GM12891 (cell line): ENCODE measurements at regions not wholly inside any gene's neighbourhood (a gene's known extent, or its start where the extent isn't known, plus 50 kb on each side); places are given as distances from the start of the nearest gene placed in this dataset.

Source experiments
- DNase-seq: peaks from one replicate; pipeline ENCODE4 v3.0.0; 2011; ENCODE audit warnings: low spot score; ENCODE audit not compliant: insufficient read length
- FAIRE-seq: peaks from 2 replicates; lab custom pipeline; 2011; peaks lifted over from hg19 to GRCh38; lab: Jason Lieb, UNC
- PAX5 ChIP-seq: IDR thresholded peaks from 2 replicates; pipeline ENCODE4 v1.6.1; 2011; ENCODE audit warnings: low read length, moderate library complexity, mild to moderate bottlenecking; ENCODE audit not compliant: insufficient read depth, severe bottlenecking
- POLR2A ChIP-seq: IDR thresholded peaks from 2 replicates; pipeline ENCODE4 v1.6.1; 2011; ENCODE audit warnings: low read depth, low read length, control low read depth
- POLR2AphosphoS5 ChIP-seq: IDR thresholded peaks from 2 replicates; pipeline ENCODE4 v1.6.1; 2011; ENCODE audit warnings: low read depth, low read length, control low read depth
- POU2F2 ChIP-seq: IDR thresholded peaks from 2 replicates; pipeline ENCODE4 v1.6.1; 2011; ENCODE audit warnings: low read depth, mild to moderate bottlenecking, control low read depth, low read length, moderate library complexity
- SPI1 ChIP-seq: IDR thresholded peaks from 2 replicates; pipeline ENCODE4 v1.6.1; 2011; ENCODE audit warnings: low read depth, low read length, control low read depth
- TAF1 ChIP-seq: IDR thresholded peaks from 2 replicates; pipeline ENCODE4 v1.6.1; 2011; ENCODE audit warnings: low read depth, low read length, control low read depth

- no peak for TF ChIP-seq POU2F2
- no peak for TF ChIP-seq TAF1
- no peak for TF ChIP-seq POLR2A
- TF ChIP-seq SPI1: no peak
- TF ChIP-seq PAX5: no peak
- TF ChIP-seq POLR2AphosphoS5: no peak
- DNase-seq (no peak), FAIRE-seq (no peak)
Measured at GRCh38 chr16:25637236-25637635, 54.5 kb upstream of the HS3ST4 start.

DNA sequence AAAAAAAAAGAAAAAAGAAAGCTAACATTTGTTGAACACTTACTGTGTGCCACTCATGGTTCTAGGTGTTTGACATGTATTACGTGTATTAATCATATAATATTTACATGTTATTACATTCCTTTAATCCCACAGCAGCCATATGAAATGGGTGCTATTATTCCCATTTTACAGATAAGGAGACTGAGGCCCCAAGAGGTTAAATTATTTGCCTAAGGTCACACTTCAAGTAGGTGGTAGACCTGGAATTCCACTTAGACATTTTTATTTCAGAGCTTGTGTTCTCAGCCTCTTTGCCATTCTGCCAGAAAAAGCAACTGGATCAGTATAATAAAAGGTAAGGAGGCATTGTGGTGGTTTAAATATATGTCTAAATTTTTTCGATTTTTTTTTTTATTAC is 55.1 kb upstream of the HS3ST4 start:
- no peak for DNase-seq

DNA sequence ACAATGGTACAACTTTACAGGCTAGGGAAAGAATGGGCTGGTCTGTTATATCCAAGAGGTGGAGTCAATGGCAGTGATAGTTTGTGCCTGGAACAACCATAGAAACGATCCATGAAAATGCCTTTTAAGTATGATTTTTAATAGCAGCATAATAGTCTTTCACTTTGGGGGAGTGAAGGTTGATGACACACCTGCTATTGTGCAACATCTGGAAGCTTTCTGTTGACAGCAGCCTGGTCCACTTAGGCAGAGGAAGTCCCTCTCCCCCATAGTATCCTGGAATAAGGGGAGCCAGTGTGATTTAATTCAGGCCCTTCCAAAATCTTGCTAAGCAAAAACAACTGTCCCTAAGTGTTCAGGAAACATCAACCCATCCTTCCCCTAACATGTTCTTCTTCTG is 56.3 kb upstream of the HS3ST4 start:
- no peak for TF ChIP-seq PAX5
- no peak for TF ChIP-seq POU2F2
- no peak for TF ChIP-seq POLR2A
- TF ChIP-seq POLR2AphosphoS5: no peak
- TF ChIP-seq SPI1: no peak
- TF ChIP-seq TAF1: no peak
- DNase-seq: no peak
- FAIRE-seq: no peak

More for the DNA sequence above, 55.1 kb upstream of the HS3ST4 start:
- no peak for FAIRE-seq
- TF ChIP-seq TAF1: no peak
- TF ChIP-seq POLR2AphosphoS5: no peak
- no peak for TF ChIP-seq SPI1
- no peak for TF ChIP-seq POLR2A
- no peak for TF ChIP-seq POU2F2
- TF ChIP-seq PAX5: no peak

- no peak for FAIRE-seq
Measured at GRCh38 chr16:25633549-25633948, 58.2 kb upstream of the HS3ST4 start.

DNA sequence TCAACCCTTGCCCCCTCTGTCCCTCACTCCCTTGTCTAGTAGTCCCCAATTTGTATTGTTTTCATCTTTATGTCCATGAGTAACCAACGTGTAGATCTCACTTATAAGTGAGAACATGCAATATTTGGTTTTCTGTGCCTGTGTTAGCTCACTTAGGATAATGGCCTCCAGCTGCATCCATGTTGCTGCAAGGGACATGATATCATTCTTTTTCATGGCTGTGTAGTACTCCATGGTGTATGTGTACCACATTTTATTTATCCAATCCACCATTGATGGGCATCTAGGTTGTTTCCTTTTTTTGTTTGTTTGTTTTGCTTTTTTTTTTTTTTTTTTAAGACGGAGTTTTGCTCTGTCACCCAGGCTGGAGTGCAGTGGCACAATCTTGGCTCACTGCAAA is 63.0 kb upstream of the HS3ST4 start:
- TF ChIP-seq SPI1: no peak
- no peak for TF ChIP-seq POLR2A
- TF ChIP-seq PAX5: no peak
- TF ChIP-seq POU2F2: no peak
- no peak for TF ChIP-seq TAF1
- no peak for TF ChIP-seq POLR2AphosphoS5
- DNase-seq (no peak), FAIRE-seq (no peak)

More at GRCh38 chr16:25633549-25633948, 58.2 kb upstream of the HS3ST4 start:
- DNase-seq: no peak
- TF ChIP-seq POLR2AphosphoS5 (no peak), TAF1 (no peak), POLR2A (no peak), POU2F2 (no peak), PAX5 (no peak), SPI1 (no peak)

GRCh38 chr16:25627641-25628040 is 64.1 kb upstream of the HS3ST4 start:
- no peak for TF ChIP-seq POLR2AphosphoS5
- no peak for TF ChIP-seq POU2F2
- no peak for TF ChIP-seq PAX5
- TF ChIP-seq TAF1: no peak
- TF ChIP-seq SPI1: no peak
- TF ChIP-seq POLR2A: no peak
- DNase-seq (no peak), FAIRE-seq (no peak)

- no peak for FAIRE-seq
- no peak for DNase-seq
- TF ChIP-seq PAX5 (no peak), POLR2A (no peak), TAF1 (no peak), POLR2AphosphoS5 (no peak), POU2F2 (no peak), SPI1 (no peak)
Measured at GRCh38 chr16:25626172-25626571, 65.6 kb upstream of the HS3ST4 start.

- DNase-seq (no peak), FAIRE-seq (no peak)
- TF ChIP-seq PAX5 (no peak), SPI1 (no peak), POU2F2 (no peak), TAF1 (no peak), POLR2AphosphoS5 (no peak), POLR2A (no peak)
Measured at GRCh38 chr16:25625620-25626019, 66.1 kb upstream of the HS3ST4 start.

DNA sequence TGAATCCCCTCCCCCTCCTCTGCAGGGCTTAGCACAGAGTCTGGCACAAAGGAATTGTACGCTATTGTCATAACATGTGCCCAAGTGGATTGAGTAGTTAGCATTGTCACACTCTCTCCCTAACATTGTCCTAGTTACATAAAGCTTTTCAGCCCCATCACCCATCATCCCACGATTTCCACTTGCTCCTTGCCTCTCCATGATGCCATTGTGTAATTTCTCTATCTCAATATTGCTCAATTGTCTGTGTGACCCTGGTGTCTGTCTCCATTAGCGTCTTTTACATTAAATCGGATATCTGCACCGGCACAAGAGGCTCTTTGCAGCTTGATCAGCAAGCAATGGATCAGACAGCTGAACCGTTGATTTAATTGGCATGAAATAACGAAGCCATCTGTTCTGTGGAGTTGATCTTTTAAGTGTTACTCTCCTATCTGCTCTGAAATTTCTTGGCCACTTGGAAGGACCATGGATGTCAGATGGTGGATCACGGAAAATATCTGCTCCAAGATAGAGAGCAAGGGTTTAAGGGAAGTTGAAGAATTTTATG is 77.0 kb upstream of the HS3ST4 start:
- no peak for TF ChIP-seq PAX5
- TF ChIP-seq POLR2A: no peak
- no peak for TF ChIP-seq SPI1
- no peak for TF ChIP-seq POLR2AphosphoS5
- no peak for TF ChIP-seq POU2F2
- TF ChIP-seq TAF1: no peak
- DNase-seq (no peak), FAIRE-seq (no peak)

DNA sequence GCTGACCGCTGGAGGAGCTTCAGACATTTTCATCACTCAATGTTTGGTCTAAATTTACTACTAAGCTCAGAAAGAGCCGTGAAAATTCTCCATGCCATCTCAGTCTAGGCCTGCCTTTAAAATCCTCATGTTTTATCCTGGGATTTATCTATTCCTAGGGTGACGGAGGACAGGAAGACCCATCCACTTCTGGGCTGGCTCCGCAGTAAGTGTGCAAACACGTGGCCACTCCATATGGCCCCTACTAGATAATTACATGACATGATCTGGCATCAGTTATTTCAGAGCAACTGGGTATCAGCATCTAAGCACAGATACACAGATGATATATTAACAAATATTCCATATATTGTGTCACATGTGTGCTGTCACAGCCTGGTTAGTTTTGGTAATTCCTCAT is 77.8 kb upstream of the HS3ST4 start:
- TF ChIP-seq POLR2AphosphoS5 (no peak), SPI1 (no peak), TAF1 (no peak), POLR2A (no peak), POU2F2 (no peak), PAX5 (no peak)
- FAIRE-seq: no peak

More for the DNA sequence above, 77.8 kb upstream of the HS3ST4 start:
- DNase-seq: no peak
